Prostate gland (tissue), 2 donors: ENCODE measurements at regions not wholly inside any gene's neighbourhood (a gene's known extent, or its start where the extent isn't known, plus 50 kb on each side); places are given as distances from the start of the nearest gene placed in this dataset.

Experiments used
- DNase-seq: peaks from one replicate; pipeline ENCODE4 v3.0.0-alpha.2; 2019; ENCODE audit warnings: low spot score
- H3K27ac ChIP-seq, 2 donors: fragments of 200-600 bp; sonication (generic); 2 replicates each; pipeline ENCODE4 v1.5.1; 2017 to 2019
- H3K27me3 ChIP-seq: fragments of 200-600 bp; sonication (generic); replicated peaks from 2 replicates; pipeline ENCODE4 v1.5.1; 2019; ENCODE audit not compliant: insufficient read depth
- H3K36me3 ChIP-seq, 2 donors: fragments of 200-600 bp; sonication (generic); 1 replicate in 1 of 2; 2 replicates in 1 of 2; pipeline versions ENCODE4 v1.5.1 to v1.8.1; 2017 to 2019
- H3K4me1 ChIP-seq: fragments of 200-600 bp; sonication (generic); replicated peaks from 2 replicates; pipeline ENCODE4 v1.5.1; 2019
- H3K4me3 ChIP-seq, 2 donors: fragments of 200-600 bp; sonication (generic); 2 replicates each; pipeline ENCODE4 v1.5.1; 2017 to 2019
- H3K9me3 ChIP-seq: fragments of 200-600 bp; sonication (generic); 2 replicates; pipeline ENCODE4 v1.5.1; 2017
- POLR2A ChIP-seq: fragments of 450-650 bp; IDR thresholded peaks from one replicate; pipeline ENCODE4 v1.6.1; 2016; ENCODE audit warnings: antibody characterized with exemption, mild to moderate bottlenecking
- POLR2AphosphoS5 ChIP-seq: sonication (generic); formaldehyde crosslinking; IDR thresholded peaks from one replicate; pipeline ENCODE4 v1.6.1; 2017; ENCODE audit warnings: antibody characterized with exemption
- WGBS: methylation state at CpG from one replicate; pipeline ENCODE4 v1.1.5; 2018; 5-methylcytosine and 5-hydroxymethylcytosine counted together
- intact Hi-C: fragments of 100-400 bp; cut with DNase I; formaldehyde crosslinking; loops from one replicate; pipeline ENCODE4 v1.14.2; 2022
- TF ChIP-seq, protein P1 (sequence below), 4 experiments: fragments of 200-600 bp in 2 of 4; fragments of 450-650 bp in 2 of 4; sonication (generic) in 2 of 4; IDR thresholded peaks; 1 replicate in 3 of 4; 2 replicates in 1 of 4; pipeline ENCODE4 v1.5.1; 2016 to 2019; ENCODE audit warnings: antibody characterized with exemption in 4 of 4, mild to moderate bottlenecking in 2 of 4, moderate library complexity in 2 of 4

DNA sequence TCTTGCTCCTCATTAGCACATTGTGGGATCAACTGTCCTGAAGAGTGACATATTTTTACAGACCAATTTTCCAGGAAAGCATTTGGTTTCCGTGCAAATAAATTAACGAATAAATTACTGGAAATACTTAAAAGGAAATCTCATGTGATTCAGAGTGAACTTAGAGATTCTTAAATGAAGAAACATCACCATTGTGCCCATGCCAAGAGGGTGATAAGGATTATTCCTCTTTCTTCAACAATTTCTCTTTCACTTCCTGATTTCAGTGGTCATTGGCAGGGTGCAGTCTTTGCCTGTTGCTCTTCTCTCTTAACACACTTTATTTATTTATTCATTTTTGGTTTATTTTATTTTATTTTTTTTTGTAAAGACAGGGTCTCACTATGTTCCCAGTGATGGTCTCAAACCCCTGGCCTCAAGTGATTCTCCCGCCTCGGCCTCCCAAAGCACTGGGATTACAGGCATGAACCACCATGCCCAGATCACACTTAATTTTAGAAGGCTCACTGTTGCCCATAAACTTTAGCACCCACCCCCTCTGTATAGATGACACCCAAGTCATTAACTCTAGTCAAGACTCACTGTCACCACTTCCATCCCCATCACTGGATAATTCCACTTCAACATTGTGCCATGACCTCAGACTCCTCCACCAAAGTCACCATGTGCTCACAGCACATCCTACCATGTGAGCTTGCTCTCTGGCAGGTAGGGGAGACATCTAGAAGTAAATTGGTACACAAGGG lies 92.6 kb upstream of the CERS6 start:
- Histone ChIP-seq H3K4me1 (no peaks in the 10 kb centered on the region), H3K27me3 (no peaks in the 10 kb centered on the region), H3K9me3 (no peaks in the 10 kb centered on the region), H3K4me3 (no peak overlapping the region), H3K36me3 (no peaks in the 10 kb centered on the region), H3K27ac (no peak overlapping the region)
- whole genome bisulfite sequencing: 87% methylated on average over 4 of the region's 4 CpGs
- TF ChIP-seq, protein P1, sequence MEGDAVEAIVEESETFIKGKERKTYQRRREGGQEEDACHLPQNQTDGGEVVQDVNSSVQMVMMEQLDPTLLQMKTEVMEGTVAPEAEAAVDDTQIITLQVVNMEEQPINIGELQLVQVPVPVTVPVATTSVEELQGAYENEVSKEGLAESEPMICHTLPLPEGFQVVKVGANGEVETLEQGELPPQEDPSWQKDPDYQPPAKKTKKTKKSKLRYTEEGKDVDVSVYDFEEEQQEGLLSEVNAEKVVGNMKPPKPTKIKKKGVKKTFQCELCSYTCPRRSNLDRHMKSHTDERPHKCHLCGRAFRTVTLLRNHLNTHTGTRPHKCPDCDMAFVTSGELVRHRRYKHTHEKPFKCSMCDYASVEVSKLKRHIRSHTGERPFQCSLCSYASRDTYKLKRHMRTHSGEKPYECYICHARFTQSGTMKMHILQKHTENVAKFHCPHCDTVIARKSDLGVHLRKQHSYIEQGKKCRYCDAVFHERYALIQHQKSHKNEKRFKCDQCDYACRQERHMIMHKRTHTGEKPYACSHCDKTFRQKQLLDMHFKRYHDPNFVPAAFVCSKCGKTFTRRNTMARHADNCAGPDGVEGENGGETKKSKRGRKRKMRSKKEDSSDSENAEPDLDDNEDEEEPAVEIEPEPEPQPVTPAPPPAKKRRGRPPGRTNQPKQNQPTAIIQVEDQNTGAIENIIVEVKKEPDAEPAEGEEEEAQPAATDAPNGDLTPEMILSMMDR (IDR thresholded peaks at IDR 0.05): no peak
- TF ChIP-seq POLR2A (no peak), POLR2AphosphoS5 (no peak)
- no peak for DNase-seq
- intact Hi-C loops: no loop called here

DNA sequence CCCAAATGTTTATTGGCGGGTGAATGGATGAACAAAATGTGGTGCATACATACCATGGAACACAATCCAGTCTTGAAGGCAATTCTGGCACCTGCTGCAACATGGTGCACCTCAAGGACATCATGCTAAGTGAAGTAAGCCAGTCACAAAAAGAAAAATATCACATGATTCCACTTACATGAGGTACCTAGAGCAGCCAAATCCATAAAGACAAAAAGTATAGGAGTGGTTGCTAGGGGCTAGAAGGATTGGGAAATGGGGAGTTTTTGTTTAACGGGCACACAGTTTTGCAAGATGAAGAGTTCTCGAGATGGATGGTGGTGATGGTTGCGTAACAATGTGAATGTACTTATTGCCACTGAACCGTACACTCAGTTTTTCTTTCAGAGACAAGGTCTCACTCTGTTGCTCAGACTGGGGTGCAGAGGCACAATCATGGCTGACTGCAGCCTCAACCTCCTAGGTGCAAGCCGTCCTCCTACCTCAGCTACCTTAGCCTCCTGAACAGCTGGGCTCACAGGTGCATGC lies 90.9 kb upstream of the CERS6 start:
- TF ChIP-seq POLR2AphosphoS5 (no peak), POLR2A (no peak)
- TF ChIP-seq, protein P1 (IDR thresholded peaks at IDR 0.05): no peak

DNA sequence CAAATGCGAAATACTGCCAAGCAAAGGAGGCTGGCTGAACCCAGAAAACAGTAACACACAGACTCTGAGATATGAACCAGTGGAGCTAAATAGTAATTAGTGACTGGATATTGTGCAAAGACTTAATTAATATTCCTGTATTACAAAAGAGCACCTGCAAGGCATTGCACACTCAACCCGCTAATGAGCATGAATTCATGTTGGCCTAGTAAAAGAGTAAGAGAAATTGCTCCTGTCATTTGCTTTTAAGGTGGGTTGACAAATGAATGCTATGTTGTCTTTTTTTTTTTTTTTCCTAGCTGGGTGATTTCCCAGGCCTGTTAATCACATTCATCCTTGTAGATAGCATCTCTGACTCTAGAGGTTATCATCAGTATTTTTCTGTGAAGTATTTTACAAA lies 87.0 kb upstream of the CERS6 start:
- intact Hi-C loops: no loop called here
- TF ChIP-seq, protein P1 (IDR thresholded peaks at IDR 0.05): no peak
- TF ChIP-seq POLR2A: no peak
- no peak for TF ChIP-seq POLR2AphosphoS5
- no peaks in the 10 kb centered on the region for H3K9me3 ChIP-seq
- no peaks in the 10 kb centered on the region for H3K4me1 ChIP-seq
- 89% methylated on average over 2 of the region's 2 CpGs for WGBS
- H3K27me3 ChIP-seq: no peaks in the 10 kb centered on the region
- no peak overlapping the region for H3K27ac ChIP-seq
- H3K36me3 ChIP-seq: no peaks in the 10 kb centered on the region
- DNase-seq: no peak
- H3K4me3 ChIP-seq: no peak overlapping the region

More for the DNA sequence above, 90.9 kb upstream of the CERS6 start:
- Histone ChIP-seq H3K4me3 (no peak overlapping the region), H3K36me3 (no peaks in the 10 kb centered on the region), H3K4me1 (no peaks in the 10 kb centered on the region), H3K27ac (no peak overlapping the region), H3K27me3 (no peaks in the 10 kb centered on the region), H3K9me3 (no peaks in the 10 kb centered on the region)
- intact Hi-C loops: no loop called here
- no peak for DNase-seq
- WGBS: 92% methylated on average over 6 of the region's 6 CpGs

DNA sequence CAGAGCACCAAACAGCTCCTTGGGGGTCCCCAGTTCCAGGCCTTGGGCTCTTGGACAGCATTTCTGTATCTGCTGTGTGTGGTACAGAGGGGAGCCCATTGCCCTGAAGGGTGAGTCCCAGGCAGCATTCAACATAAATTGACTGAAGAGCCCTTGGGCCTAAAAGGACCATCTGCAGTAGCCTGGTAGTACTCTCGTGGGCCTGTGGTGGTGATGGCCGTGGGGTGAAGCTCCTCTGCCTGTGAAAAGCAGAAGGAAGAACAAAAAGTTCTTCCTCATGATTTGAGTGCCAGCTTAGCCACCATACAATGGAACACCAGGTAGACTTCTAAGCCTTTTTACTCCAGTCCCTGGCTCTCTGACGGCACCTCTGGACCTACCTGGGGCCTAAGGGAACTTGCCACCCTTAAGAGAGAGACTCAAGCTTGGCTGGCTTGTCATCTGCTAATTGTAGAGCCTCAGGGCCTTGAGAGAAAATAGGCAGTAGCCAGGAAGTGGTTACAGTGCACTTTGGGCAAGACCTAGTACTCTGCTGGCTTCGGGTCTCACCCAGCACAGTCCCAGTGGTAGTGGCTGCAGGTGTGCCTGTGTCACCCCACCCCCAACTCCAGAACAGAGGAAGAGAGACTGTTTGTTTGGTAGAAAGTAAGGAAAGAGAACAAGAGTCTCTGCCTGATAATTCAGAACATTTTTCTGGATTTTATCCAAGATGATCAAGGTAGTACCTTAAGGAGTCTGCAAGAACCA lies 84.6 kb upstream of the CERS6 start:
- Histone ChIP-seq H3K36me3 (no peaks in the 10 kb centered on the region), H3K4me1 (no peaks in the 10 kb centered on the region), H3K9me3 (no peaks in the 10 kb centered on the region), H3K4me3 (no peak overlapping the region), H3K27ac (no peak overlapping the region), H3K27me3 (no peaks in the 10 kb centered on the region)
- intact Hi-C loops: no loop called here
- WGBS: 87% methylated on average over 3 of the region's 4 CpGs
- TF ChIP-seq, protein P1 (IDR thresholded peaks at IDR 0.05): no peak
- DNase-seq: no peak

DNA sequence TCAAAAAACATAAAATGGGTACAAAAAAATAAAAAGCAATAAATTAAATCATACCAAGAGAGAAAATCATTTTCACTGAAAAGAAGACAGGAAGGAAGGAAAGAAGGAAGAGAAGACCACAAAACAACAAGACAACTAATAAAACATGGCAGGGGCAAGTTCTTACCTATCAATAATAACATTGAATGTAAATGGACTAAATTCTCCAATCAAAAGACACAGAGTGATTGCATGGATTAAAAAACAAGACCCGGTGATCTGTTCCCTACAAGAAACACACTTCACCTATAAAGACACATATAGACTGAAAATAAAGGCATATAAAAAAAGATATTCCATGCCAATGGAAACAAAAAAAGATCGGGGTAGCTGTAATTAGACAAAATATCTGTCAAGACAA lies 82.6 kb upstream of the CERS6 start:
- Histone ChIP-seq H3K4me1 (no peaks in the 10 kb centered on the region), H3K27me3 (no peaks in the 10 kb centered on the region), H3K4me3 (no peak overlapping the region), H3K27ac (no peak overlapping the region), H3K9me3 (no peaks in the 10 kb centered on the region), H3K36me3 (no peaks in the 10 kb centered on the region)
- intact Hi-C loops: no loop called here
- TF ChIP-seq POLR2A: no peak
- no peak for TF ChIP-seq POLR2AphosphoS5
- TF ChIP-seq, protein P1 (IDR thresholded peaks at IDR 0.05): no peak
- no peak for DNase-seq
- 91% methylated on average over 2 of the region's 2 CpGs for WGBS
